ENCODE measurements at regions not wholly inside any gene's neighbourhood (a gene's known extent, or its start where the extent isn't known, plus 50 kb on each side); places are given as distances from the start of the nearest gene placed in this dataset.
A peak's percentile ranks its signal among the peaks of the same experiment; 100 is the strongest.

DNA sequence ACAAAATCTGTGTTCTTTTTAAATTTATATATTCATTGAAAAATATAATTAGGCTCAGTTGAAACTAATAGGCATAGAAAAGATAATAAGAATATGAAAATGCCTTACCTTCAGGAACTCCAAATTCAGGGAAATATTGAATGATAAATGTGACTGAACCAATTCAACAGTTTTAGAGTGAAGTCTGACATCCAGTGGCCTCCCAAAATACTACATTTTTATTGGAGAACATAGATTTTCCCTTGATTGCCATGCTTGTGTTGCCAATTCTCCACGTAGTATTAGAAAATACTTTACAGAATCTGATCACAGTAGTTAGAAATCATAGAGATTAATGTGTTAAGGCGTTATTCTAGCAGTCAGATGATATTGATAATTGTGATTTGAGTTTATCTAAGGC, 1246.7 kb downstream of the GATA3 start:
- TF ChIP-seq, protein P1, sequence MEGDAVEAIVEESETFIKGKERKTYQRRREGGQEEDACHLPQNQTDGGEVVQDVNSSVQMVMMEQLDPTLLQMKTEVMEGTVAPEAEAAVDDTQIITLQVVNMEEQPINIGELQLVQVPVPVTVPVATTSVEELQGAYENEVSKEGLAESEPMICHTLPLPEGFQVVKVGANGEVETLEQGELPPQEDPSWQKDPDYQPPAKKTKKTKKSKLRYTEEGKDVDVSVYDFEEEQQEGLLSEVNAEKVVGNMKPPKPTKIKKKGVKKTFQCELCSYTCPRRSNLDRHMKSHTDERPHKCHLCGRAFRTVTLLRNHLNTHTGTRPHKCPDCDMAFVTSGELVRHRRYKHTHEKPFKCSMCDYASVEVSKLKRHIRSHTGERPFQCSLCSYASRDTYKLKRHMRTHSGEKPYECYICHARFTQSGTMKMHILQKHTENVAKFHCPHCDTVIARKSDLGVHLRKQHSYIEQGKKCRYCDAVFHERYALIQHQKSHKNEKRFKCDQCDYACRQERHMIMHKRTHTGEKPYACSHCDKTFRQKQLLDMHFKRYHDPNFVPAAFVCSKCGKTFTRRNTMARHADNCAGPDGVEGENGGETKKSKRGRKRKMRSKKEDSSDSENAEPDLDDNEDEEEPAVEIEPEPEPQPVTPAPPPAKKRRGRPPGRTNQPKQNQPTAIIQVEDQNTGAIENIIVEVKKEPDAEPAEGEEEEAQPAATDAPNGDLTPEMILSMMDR (IDR thresholded peaks at IDR 0.05), result no peak
- no peak for ATAC-seq (ENCODE audit: poor library complexity)
- Mint-ChIP-seq H3K36me3 (ENCODE audit: low read depth) (no peaks in the 10 kb centered on the region), H3K9me3 (no peaks in the 10 kb centered on the region), H3K4me3 (no peak overlapping the region), H3K27ac (no peak overlapping the region), H3K27me3 (peaks cover 14% of the 10 kb centered on the region), H3K4me1 (ENCODE audit: low read depth) (no peaks in the 10 kb centered on the region)
- ChIA-PET CTCF (no interaction called here), POLR2A (no interaction called here)
- intact Hi-C loops (cut with DNase I, micrococcal nuclease), result loop anchor here in 1 of 2 experiments (5.0 kb wide), 2 partner anchors 1549 to 1614 kb away; no protein-coding TSS in a partner anchor
- H3K27me3 ChIP-seq (ENCODE audit: control insufficient read depth in 1 of 2, insufficient read depth in 2 of 2, low read length in 2 of 2), result no peaks in the 10 kb centered on the region
- H3K9me3 ChIP-seq (ENCODE audit: control insufficient read depth in 1 of 2, insufficient read depth in 1 of 2, low read length in 2 of 2), result no peaks in the 10 kb centered on the region
- no peak overlapping the region for H3K27ac ChIP-seq (ENCODE audit: low read depth in 1 of 2, low read length in 2 of 2)
- DNase-seq, result no peak
- no peaks in the 10 kb centered on the region for H3K4me1 ChIP-seq (ENCODE audit: insufficient read depth, low read length)
- no peak overlapping the region for H3K4me3 ChIP-seq (ENCODE audit: low read length)
- H3K36me3 ChIP-seq (ENCODE audit: insufficient read depth, low read length), result no peaks in the 10 kb centered on the region

DNA sequence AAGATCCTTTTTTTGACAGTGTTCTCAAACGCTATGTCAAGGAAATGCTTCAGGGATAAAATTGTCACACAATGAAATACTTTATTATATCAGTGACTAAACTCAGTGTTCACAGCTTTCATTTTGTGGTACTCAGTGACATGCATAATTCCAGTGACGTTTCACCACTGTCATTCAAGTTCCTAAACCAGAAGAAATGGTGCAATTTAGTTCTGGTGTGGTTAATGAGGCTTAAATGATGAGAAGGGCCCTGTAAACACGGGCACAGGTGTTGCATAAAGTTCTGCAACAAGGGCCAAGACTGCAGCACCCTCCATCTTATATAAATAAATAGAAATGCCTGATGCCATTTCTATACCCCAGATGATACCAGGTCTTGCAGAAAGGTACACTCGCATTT, 1247.1 kb downstream of the GATA3 start:
- H3K36me3 Mint-ChIP-seq (ENCODE audit: low read depth), result no peaks in the 10 kb centered on the region
- intact Hi-C loops (cut with DNase I, micrococcal nuclease), result loop anchor here in 1 of 2 experiments (5.0 kb wide), 2 partner anchors 1549 to 1614 kb away; no protein-coding TSS in a partner anchor

DNA sequence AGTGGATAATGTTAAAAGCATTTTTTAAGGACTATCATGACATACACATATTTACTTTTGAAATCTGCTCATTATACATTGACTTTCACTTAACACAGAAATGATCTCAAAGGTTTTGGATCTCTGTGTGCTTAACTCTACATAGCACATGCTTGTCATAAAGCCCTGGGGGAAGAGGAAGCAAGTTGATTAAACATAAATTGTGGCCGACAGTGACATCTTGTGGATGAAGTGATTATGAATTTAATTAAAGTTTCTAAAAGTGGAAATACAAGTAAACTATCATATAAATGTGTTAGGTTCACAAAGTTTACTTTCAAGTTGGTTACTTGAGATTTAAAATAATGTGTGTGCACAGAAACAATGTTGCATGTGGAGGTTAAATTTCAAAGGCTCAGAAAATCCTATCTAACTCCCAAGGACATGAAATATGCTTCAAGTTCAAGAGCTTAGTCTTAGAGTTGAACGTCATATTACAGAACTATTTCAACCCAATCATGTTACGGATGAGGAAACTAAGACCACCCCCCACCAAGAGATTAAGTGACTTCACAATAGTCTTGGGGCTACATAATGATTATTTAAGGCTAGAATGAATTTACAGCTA, 1247.8 kb downstream of the GATA3 start:
- ChIA-PET CTCF (interaction anchor here (2.0 kb wide), 1 partner anchor 1777 kb away, joined by 5 read pairs; no protein-coding TSS in a partner anchor), POLR2A (no interaction called here)
- Histone ChIP-seq H3K4me1 (ENCODE audit: insufficient read depth, low read length) (no peaks in the 10 kb centered on the region), H3K36me3 (ENCODE audit: insufficient read depth, low read length) (no peaks in the 10 kb centered on the region), H3K27ac (ENCODE audit: low read depth in 1 of 2, low read length in 2 of 2) (no peak overlapping the region), H3K4me3 (ENCODE audit: low read length) (no peak overlapping the region), H3K9me3 (ENCODE audit: control insufficient read depth in 1 of 2, insufficient read depth in 1 of 2, low read length in 2 of 2) (no peaks in the 10 kb centered on the region), H3K27me3 (ENCODE audit: control insufficient read depth in 1 of 2, insufficient read depth in 2 of 2, low read length in 2 of 2) (no peaks in the 10 kb centered on the region)
- intact Hi-C loops (cut with DNase I, micrococcal nuclease), result loop anchor here (1.0 to 5.0 kb wide), 5 partner anchors 1430 to 1777 kb away; no protein-coding TSS in a partner anchor
- Mint-ChIP-seq H3K27ac (no peak overlapping the region), H3K4me1 (ENCODE audit: low read depth) (no peaks in the 10 kb centered on the region), H3K4me3 (no peak overlapping the region), H3K9me3 (no peaks in the 10 kb centered on the region), H3K36me3 (ENCODE audit: low read depth) (no peaks in the 10 kb centered on the region), H3K27me3 (peaks cover 19% of the 10 kb centered on the region)
- peak in 4 of 14 experiments; percentile 25 to 70 (median 64) for DNase-seq
- TF ChIP-seq, protein P1 (IDR thresholded peaks at IDR 0.05), result peak; percentile 64
- peak; percentile 49 for ATAC-seq (ENCODE audit: poor library complexity)

More for the DNA sequence above, 1247.1 kb downstream of the GATA3 start:
- Mint-ChIP-seq H3K27ac (no peak overlapping the region), H3K4me3 (no peak overlapping the region), H3K9me3 (no peaks in the 10 kb centered on the region), H3K27me3 (peaks cover 18% of the 10 kb centered on the region), H3K4me1 (ENCODE audit: low read depth) (no peaks in the 10 kb centered on the region)
- POLR2A ChIA-PET, result no interaction called here
- H3K36me3 ChIP-seq (ENCODE audit: insufficient read depth, low read length), result no peaks in the 10 kb centered on the region
- H3K27me3 ChIP-seq (ENCODE audit: control insufficient read depth in 1 of 2, insufficient read depth in 2 of 2, low read length in 2 of 2), result no peaks in the 10 kb centered on the region
- no peak for ATAC-seq (ENCODE audit: poor library complexity)
- no peaks in the 10 kb centered on the region for H3K4me1 ChIP-seq (ENCODE audit: insufficient read depth, low read length)
- no peaks in the 10 kb centered on the region for H3K9me3 ChIP-seq (ENCODE audit: control insufficient read depth in 1 of 2, insufficient read depth in 1 of 2, low read length in 2 of 2)
- H3K27ac ChIP-seq (ENCODE audit: low read depth in 1 of 2, low read length in 2 of 2), result no peak overlapping the region
- DNase-seq, result no peak
- CTCF ChIA-PET, result no interaction called here
- TF ChIP-seq, protein P1 (IDR thresholded peaks at IDR 0.05), result no peak
- no peak overlapping the region for H3K4me3 ChIP-seq (ENCODE audit: low read length)

Data from CD4-positive, alpha-beta T cell (primary cell).